Keratinocyte (primary cell): ENCODE measurements at regions not wholly inside any gene's neighbourhood (a gene's known extent, or its start where the extent isn't known, plus 50 kb on each side); places are given as distances from the start of the nearest gene placed in this dataset.

ENCODE experiments used
- DNase-seq: peaks from one replicate; pipeline ENCODE4 v3.0.0-alpha.2; 2011; ENCODE audit warnings: low read depth, missing footprints, low spot score
- FAIRE-seq: peaks from 2 replicates; lab custom pipeline; 2011; peaks lifted over from hg19 to GRCh38; lab: Jason Lieb, UNC
- H2AFZ ChIP-seq: 2 replicates; pipeline ENCODE4 v1.6.0; 2012; ENCODE audit warnings: low read length, control low read depth, inconsistent platforms; ENCODE audit not compliant: control insufficient read depth
- H3K27ac ChIP-seq: 2 replicates; pipeline ENCODE4 v1.5.1; 2011; ENCODE audit warnings: low read length; ENCODE audit not compliant: control insufficient read depth, insufficient read depth
- H3K27me3 ChIP-seq: 3 replicates; pipeline ENCODE4 v1.6.0; 2011; ENCODE audit warnings: low read length; ENCODE audit not compliant: control insufficient read depth, insufficient read depth; ENCODE audit errors: extremely low read depth
- H3K36me3 ChIP-seq, 2 experiments: 2 replicates in 1 of 2; 3 replicates in 1 of 2; pipeline ENCODE4 v1.5.1; 2011; ENCODE audit warnings: low read length in 2 of 2, mild to moderate bottlenecking in 1 of 2; ENCODE audit not compliant: control insufficient read depth in 2 of 2, insufficient read depth in 2 of 2; ENCODE audit errors: extremely low read depth in 1 of 2
- H3K4me1 ChIP-seq: 3 replicates; pipeline ENCODE4 v1.5.1; 2011; ENCODE audit warnings: low read length; ENCODE audit not compliant: control insufficient read depth, insufficient read depth; ENCODE audit errors: extremely low read depth
- H3K4me2 ChIP-seq: 3 replicates; pipeline ENCODE4 v1.6.0; 2011; ENCODE audit warnings: low read depth, low read length; ENCODE audit not compliant: control insufficient read depth, insufficient read depth; ENCODE audit errors: extremely low read depth
- H3K4me3 ChIP-seq, 3 experiments: fragments of 200-600 bp in 1 of 3; sonication (generic) in 1 of 3; 2 replicates in 2 of 3; 3 replicates in 1 of 3; pipeline ENCODE4 v1.5.1; 2011 to 2016; ENCODE audit warnings: low read length in 3 of 3, mild to moderate bottlenecking in 3 of 3, control low read depth in 2 of 3, inconsistent platforms in 1 of 3, low read depth in 1 of 3, mixed read lengths in 1 of 3, mixed run types in 1 of 3, moderate library complexity in 1 of 3; ENCODE audit not compliant: control insufficient read depth in 2 of 3, insufficient read depth in 2 of 3; ENCODE audit errors: extremely low read depth in 1 of 3
- H3K79me2 ChIP-seq: 2 replicates; pipeline ENCODE4 v1.6.0; 2012; ENCODE audit warnings: low read length; ENCODE audit not compliant: control insufficient read depth, insufficient read depth
- H3K9ac ChIP-seq: 3 replicates; pipeline ENCODE4 v1.6.0; 2011; ENCODE audit warnings: low read length; ENCODE audit not compliant: control insufficient read depth, insufficient read depth; ENCODE audit errors: extremely low read depth
- H3K9me1 ChIP-seq: 3 replicates; pipeline ENCODE4 v1.6.0; 2011; ENCODE audit warnings: low read length; ENCODE audit not compliant: control insufficient read depth, insufficient read depth; ENCODE audit errors: extremely low read depth
- H3K9me3 ChIP-seq: 2 replicates; pipeline ENCODE4 v1.5.1; 2012; ENCODE audit warnings: low read depth, low read length; ENCODE audit not compliant: control insufficient read depth
- H4K20me1 ChIP-seq: 3 replicates; pipeline ENCODE4 v1.6.0; 2011; ENCODE audit warnings: low read length; ENCODE audit not compliant: control insufficient read depth, insufficient read depth; ENCODE audit errors: extremely low read depth
- CTCF ChIP-seq, 3 experiments: IDR thresholded peaks in 1 of 3; conservative IDR thresholded peaks in 1 of 3; optimal IDR thresholded peaks in 1 of 3; 2 replicates in 2 of 3; 3 replicates in 1 of 3; pipeline versions ENCODE3 to v1.5.1; 2011; ENCODE audit warnings: low read length in 3 of 3, mild to moderate bottlenecking in 3 of 3, moderate library complexity in 2 of 3, control low read depth in 1 of 3, inconsistent platforms in 1 of 3; ENCODE audit not compliant: insufficient read depth in 2 of 3; ENCODE audit errors: extremely low read depth in 1 of 3
- EZH2 ChIP-seq: IDR thresholded peaks from one replicate; pipeline ENCODE4 v1.6.1; 2012; ENCODE audit warnings: inconsistent platforms, mild to moderate bottlenecking, low read length, moderate library complexity
- dilution Hi-C: fragments of 300-500 bp; cut with MboI; formaldehyde crosslinking; loops from one replicate; pipeline ENCODE4 v1.7.0; 2020; ENCODE audit warnings: low sequenced_read_pairs; ENCODE audit not compliant: extremely low pct_ligation_motif_present

- DNase-seq (no peak), FAIRE-seq (no peak)
- no peaks in the 10 kb centered on the region for H3K27me3 ChIP-seq
- H2AFZ ChIP-seq, result no peak overlapping the region
- no peaks in the 10 kb centered on the region for H3K4me1 ChIP-seq
- no peak overlapping the region for H3K4me3 ChIP-seq
- TF ChIP-seq EZH2 (no peak), CTCF (optimal IDR thresholded peaks at IDR 0.05 in 1 of 3, IDR thresholded peaks at IDR 0.05 in 1 of 3, conservative IDR thresholded peaks at IDR 0.05 in 1 of 3; ENCODE audit: extremely low read depth in 1 of 3, insufficient read depth in 2 of 3, low read length in 3 of 3) (no peak)
- H3K36me3 ChIP-seq, result no peaks in the 10 kb centered on the region
- H3K9me1 ChIP-seq, result no peaks in the 10 kb centered on the region
- H3K4me2 ChIP-seq, result no peak overlapping the region
- no peaks in the 10 kb centered on the region for H3K79me2 ChIP-seq
- dilution Hi-C loops, result no loop called here
- H4K20me1 ChIP-seq, result no peaks in the 10 kb centered on the region
- H3K27ac ChIP-seq, result no peak overlapping the region
- no peak overlapping the region for H3K9ac ChIP-seq
- no peaks in the 10 kb centered on the region for H3K9me3 ChIP-seq
Observed at GRCh38 chr4:163680386-163681098, 186.1 kb downstream of the TMA16 start.

- no peak overlapping the region for H3K9ac ChIP-seq
- FAIRE-seq (peak; percentile 5), DNase-seq (no peak)
- peak; percentile 18 to 51 (median 48) for TF ChIP-seq CTCF (optimal IDR thresholded peaks at IDR 0.05 in 1 of 3, IDR thresholded peaks at IDR 0.05 in 1 of 3, conservative IDR thresholded peaks at IDR 0.05 in 1 of 3; ENCODE audit: extremely low read depth in 1 of 3, insufficient read depth in 2 of 3, low read length in 3 of 3)
- TF ChIP-seq EZH2, result no peak
- dilution Hi-C loops, result no loop called here
- H3K36me3 ChIP-seq, result no peaks in the 10 kb centered on the region
- no peak overlapping the region for H3K27ac ChIP-seq
- H3K27me3 ChIP-seq, result no peaks in the 10 kb centered on the region
- H3K4me2 ChIP-seq, result no peak overlapping the region
- H3K9me3 ChIP-seq, result no peaks in the 10 kb centered on the region
- H3K4me3 ChIP-seq, result no peak overlapping the region
- H3K79me2 ChIP-seq, result no peaks in the 10 kb centered on the region
- H3K9me1 ChIP-seq, result no peaks in the 10 kb centered on the region
- no peak overlapping the region for H2AFZ ChIP-seq
- no peaks in the 10 kb centered on the region for H4K20me1 ChIP-seq
- no peaks in the 10 kb centered on the region for H3K4me1 ChIP-seq
Observed at GRCh38 chr4:163681208-163681821, 186.8 kb downstream of the TMA16 start.
